NCI-H774 (cell line): ENCODE measurements at regions not wholly inside any gene's neighbourhood (a gene's known extent, or its start where the extent isn't known, plus 50 kb on each side); places are given as distances from the start of the nearest gene placed in this dataset.

Experiments used
- DNase-seq: peaks from one replicate; lab custom pipeline; 2025; lab: John Stamatoyannopoulos, UW

DNA sequence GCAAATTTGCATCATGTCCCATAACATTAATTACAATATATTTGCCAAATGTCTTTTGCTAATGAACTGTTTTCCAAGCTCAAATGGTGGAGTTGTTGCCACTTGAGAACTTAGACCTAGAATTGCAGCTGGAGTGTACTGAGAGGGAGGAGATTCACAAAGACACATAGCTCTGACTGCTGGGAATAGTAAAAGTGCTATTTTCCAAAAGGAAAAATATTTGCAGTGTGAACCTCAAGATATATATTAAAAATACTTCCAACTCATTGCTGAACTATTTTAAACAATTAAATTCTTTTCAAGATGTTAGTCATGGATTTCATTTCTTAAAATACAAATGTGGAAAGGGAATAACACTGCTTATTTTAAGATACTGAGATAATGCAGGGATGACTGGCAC is 666.8 kb upstream of the ARPP21 start:
- no peak for DNase-seq

- DNase-seq = no peak
Measured at GRCh38 chr3:34973586-34973985, 665.7 kb upstream of the ARPP21 start.

- DNase-seq = no peak
Measured at GRCh38 chr3:34983631-34984030, 655.7 kb upstream of the ARPP21 start.

GRCh38 chr3:34988296-34988695 is 651.0 kb upstream of the ARPP21 start:
- no peak for DNase-seq

DNA sequence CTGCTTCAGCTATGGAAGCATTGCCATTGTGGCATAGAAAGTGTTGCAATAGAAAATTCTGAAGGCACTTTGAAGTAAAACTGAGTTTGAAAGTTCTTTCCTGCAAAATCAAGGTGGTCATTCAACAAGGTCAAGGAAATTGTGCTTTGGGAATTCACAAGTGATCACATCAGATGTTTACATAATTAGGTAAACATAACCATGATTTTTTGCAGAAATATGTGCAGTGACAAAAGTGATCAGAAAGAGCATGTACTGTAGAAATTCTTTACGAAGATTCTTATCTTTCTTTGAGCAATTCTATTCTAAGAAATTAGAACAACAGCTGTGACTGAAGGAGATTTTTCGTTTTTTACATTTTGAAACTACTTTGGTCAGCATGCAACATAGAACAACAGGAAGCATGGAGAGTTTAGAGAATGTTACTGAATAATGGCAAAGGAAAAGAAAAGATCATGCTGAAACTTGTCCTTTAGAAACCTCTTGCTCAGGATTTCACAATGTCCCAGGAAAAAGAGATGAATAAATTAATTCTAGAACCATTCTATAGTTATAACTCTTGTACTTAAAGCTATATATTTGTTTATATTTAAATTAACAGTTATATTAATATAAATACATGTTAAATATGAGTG is 643.4 kb upstream of the ARPP21 start:
- DNase-seq = no peak

- DNase-seq = no peak
Measured at GRCh38 chr3:34998902-34999301, 640.4 kb upstream of the ARPP21 start.

- DNase-seq = no peak
Measured at GRCh38 chr3:35012214-35012613, 627.1 kb upstream of the ARPP21 start.

GRCh38 chr3:35028157-35028556 is 611.2 kb upstream of the ARPP21 start:
- DNase-seq = no peak

GRCh38 chr3:35042210-35042991 is 596.9 kb upstream of the ARPP21 start:
- peak; percentile 1 for DNase-seq

- no peak for DNase-seq
Measured at GRCh38 chr3:35043040-35043439, 596.3 kb upstream of the ARPP21 start.

DNA sequence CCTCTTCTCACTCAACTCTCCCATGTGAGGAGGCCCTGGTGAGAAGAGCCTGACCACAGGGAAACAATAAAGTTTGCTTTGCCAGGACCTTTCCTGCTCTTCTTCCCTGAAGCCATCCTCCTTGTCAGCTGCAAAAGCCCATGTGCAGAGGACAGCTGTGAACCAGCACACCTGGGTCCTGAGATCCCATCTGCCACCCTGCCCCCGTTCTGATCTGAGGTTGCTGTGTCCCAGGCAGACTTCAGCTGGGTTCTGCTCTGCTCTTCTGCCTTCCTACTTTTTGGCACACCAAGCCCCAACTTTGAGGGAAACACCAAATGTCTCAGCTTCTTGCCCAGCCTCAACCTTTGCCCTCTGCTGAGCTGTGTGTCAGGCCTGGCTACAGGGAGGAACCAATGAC is 595.1 kb upstream of the ARPP21 start:
- no peak for DNase-seq

GRCh38 chr3:35045118-35045517 is 594.2 kb upstream of the ARPP21 start:
- no peak for DNase-seq

DNA sequence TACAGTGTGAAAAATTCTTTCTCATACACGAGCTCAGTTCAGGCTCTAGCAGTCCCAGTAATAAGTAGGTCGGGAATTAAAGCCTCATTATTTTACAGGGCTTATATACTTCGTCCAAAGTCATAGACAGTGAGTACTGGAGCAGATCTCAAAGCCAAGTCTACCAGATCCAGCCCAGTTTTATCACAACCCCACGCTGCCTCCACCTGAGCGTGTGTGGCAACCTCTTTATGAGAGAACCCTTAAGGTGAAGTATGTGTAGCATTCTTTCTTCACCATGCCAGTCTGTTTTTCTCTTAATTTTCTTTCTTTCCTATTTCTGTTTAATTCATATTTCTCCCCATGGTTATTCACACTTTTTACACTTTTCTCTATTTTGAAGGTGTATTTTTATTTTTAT is 574.6 kb upstream of the ARPP21 start:
- no peak for DNase-seq

- DNase-seq = no peak
Measured at GRCh38 chr3:35065891-35066290, 573.4 kb upstream of the ARPP21 start.

DNA sequence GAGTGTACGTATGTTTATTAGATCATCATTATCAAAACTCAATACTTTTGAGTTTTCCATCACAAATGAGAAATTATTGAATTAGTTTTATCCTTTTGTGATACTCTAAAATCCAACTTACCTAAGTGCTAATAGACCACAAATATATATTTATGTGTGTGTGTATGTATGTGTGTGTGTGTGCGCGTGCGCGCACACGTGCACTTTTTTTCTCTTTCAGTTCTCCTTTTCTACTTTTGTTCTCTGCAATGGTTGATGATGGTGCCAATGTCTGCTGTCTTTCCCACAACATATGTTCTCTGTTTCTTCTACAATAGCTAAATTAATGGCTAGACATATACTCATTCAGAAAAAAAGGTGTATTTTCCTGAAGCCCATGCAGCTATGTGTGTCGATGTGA is 571.6 kb upstream of the ARPP21 start:
- no peak for DNase-seq

- DNase-seq = no peak
Measured at GRCh38 chr3:35070088-35070487, 569.2 kb upstream of the ARPP21 start.

GRCh38 chr3:35071772-35072171 is 567.6 kb upstream of the ARPP21 start:
- DNase-seq = no peak

DNA sequence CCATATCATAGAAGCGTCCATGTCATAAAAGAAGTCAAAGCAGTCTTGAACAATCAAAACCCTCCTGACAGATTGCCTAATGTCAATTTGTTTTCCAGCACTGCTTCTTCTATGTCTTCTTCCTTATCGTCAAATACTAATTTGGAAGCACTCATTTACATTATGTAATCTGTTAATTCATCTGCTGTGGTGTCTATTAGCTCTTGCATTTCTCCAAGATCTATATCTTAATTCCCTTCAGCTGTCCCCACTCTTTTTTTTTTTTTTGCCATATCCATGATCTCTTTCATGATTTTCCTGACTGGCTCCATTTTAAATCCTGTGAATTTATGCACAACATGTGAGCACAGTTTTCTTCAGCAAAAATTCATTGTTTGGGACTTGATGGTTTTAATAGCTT is 560.5 kb upstream of the ARPP21 start:
- DNase-seq = no peak

DNA sequence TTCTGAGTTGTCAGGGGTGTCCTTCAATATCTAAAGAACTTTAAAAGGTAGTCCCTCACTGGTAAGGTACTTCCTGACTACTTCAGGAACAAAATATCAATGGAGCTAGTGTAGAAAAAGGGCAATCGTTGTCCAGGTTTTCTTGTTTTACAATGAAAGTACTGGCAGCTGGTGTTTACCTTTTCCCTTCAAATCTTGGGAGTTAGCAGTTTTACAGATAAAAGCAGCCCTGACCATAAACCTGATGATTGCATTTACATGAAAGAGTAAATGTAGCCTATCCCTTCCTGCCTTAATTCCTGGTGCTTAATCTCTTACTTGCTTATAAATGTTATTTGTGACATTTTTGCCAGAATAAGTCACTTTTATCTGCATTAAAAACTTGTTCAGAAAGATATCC is 559.9 kb upstream of the ARPP21 start:
- DNase-seq = no peak

DNA sequence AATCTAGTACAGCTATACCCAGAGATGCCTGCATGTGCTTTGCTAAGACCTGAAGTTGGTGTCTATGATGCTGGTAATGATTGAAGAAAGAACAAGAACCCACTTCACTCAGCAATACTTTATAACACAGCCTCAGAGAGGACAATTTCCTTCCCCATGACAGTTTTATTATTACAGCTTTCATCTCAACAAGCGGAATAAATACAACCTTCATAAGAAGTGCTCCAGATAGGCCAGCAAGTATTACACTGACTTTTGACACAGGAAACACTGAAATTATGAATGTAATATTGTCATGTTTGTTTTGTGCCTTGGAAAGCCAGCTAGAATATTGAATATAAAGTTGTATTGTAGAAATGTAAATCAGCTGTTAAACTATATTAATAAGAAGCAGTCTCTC is 557.4 kb upstream of the ARPP21 start:
- no peak for DNase-seq

GRCh38 chr3:35088943-35089342 is 550.4 kb upstream of the ARPP21 start:
- no peak for DNase-seq

DNA sequence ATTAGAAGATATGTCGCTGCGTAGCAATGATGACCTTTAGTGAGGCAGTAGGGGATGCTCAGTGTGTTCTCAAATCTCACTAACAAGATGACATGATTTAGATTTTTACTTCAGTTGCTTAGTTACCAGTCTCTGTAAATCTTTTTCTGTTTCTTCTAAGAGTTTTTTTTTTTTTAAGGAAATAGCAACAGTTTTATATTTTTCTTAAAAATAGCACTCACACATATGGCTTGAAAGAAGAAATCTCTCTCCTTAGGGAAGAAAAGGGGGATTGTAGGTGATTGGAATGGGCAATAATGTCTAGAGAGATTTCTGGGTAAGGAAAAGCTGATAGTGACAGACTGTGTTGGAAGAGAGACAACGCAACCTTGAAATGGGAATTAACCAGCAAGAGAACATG is 524.6 kb upstream of the ARPP21 start:
- DNase-seq = no peak

GRCh38 chr3:35120026-35120425 is 519.3 kb upstream of the ARPP21 start:
- no peak for DNase-seq

- no peak for DNase-seq
Measured at GRCh38 chr3:35137612-35138011, 501.7 kb upstream of the ARPP21 start.
